K562 (cell line): ENCODE measurements at regions not wholly inside any gene's neighbourhood (a gene's known extent, or its start where the extent isn't known, plus 50 kb on each side); places are given as distances from the start of the nearest gene placed in this dataset.

Experiments used
- ATAC-seq: fragments of 200-7000 bp; cut with Tn5 transposase; 3 replicates; pipeline ENCODE4 v1.9.1; 2020; ENCODE audit warnings: moderate library complexity
- BruUV-seq: library from RNA; stranded (reverse); fragments of 400-500 nt; replicated peaks from 2 replicates; lab custom pipeline; 2021; lab: Mats Ljungman, UMichigan
- CTCF ChIA-PET: fragments of 300-600 bp; formaldehyde crosslinking; extraction: SDS; loops from one replicate; lab custom pipeline; 2021; ENCODE audit warnings: low intra/inter-chr PET ratio; lab: Yijun Ruan, JAX
- POLR2A ChIA-PET: fragments of 300-600, 350-650 bp; sonication (Branson Sonifier 250); formaldehyde crosslinking; extraction: SDS; loops from one replicate; lab custom pipeline; 2021; ENCODE audit warnings: antibody characterized with exemption, inconsistent platforms; lab: Yijun Ruan, JAX
- DNase-seq, 4 experiments: peaks; one replicate each; pipeline versions ENCODE4 v3.0.0 to v3.0.0-alpha.2; 2011 to 2018; ENCODE audit warnings: low spot score in 3 of 4, mixed read lengths in 3 of 4; ENCODE audit errors: extremely low read depth in 1 of 4
- FAIRE-seq: peaks from 2 replicates; lab custom pipeline; 2011; peaks lifted over from hg19 to GRCh38; lab: Jason Lieb, UNC
- H2AFZ ChIP-seq: 2 replicates; pipeline ENCODE4 v1.6.0; 2011; ENCODE audit warnings: low read depth, low read length, control low read depth, inconsistent platforms
- H3K27ac ChIP-seq: fragments of 200-600 bp; 3 replicates; pipeline ENCODE4 v1.8.0; 2011; ENCODE audit warnings: low read depth, mild to moderate bottlenecking, control low read depth, inconsistent platforms, low read length, moderate library complexity, mixed read lengths; ENCODE audit errors: extremely low read depth
- H3K27me3 ChIP-seq, 2 experiments: fragments of 300-600 bp in 1 of 2; 2 replicates in 1 of 2; 3 replicates in 1 of 2; pipeline versions ENCODE4 v1.6.0 to v1.8.0; 2011; ENCODE audit warnings: inconsistent platforms in 2 of 2, low read length in 2 of 2, mild to moderate bottlenecking in 1 of 2, mixed read lengths in 1 of 2, moderate library complexity in 1 of 2; ENCODE audit not compliant: control insufficient read depth in 2 of 2, insufficient read depth in 2 of 2
- H3K36me3 ChIP-seq: fragments of 300-600 bp; 3 replicates; pipeline ENCODE4 v1.8.0; 2011; ENCODE audit warnings: mild to moderate bottlenecking, low read length, inconsistent platforms; ENCODE audit not compliant: control insufficient read depth, insufficient read depth
- H3K4me1 ChIP-seq, 2 experiments: fragments of 200-600 bp in 1 of 2; replicated peaks in 1 of 2; 2 replicates in 1 of 2; 3 replicates in 1 of 2; pipeline versions ENCODE4 v1.5.1 to v1.8.0; 2011; ENCODE audit warnings: inconsistent platforms in 2 of 2, low read length in 2 of 2, mild to moderate bottlenecking in 1 of 2, mixed read lengths in 1 of 2, moderate library complexity in 1 of 2; ENCODE audit not compliant: control insufficient read depth in 2 of 2, insufficient read depth in 2 of 2
- H3K4me2 ChIP-seq: 2 replicates; pipeline ENCODE4 v1.6.1; 2011; ENCODE audit warnings: low read length, control low read depth, inconsistent platforms, mixed read lengths; ENCODE audit not compliant: insufficient read depth
- H3K4me3 ChIP-seq: fragments of 200-600 bp; sonication (generic), shearing (Covaris generic); 2 replicates; pipeline ENCODE4 v1.5.1; 2016; ENCODE audit warnings: control low read depth, inconsistent platforms
- H3K79me2 ChIP-seq: fragments of 200-600 bp; 3 replicates; pipeline ENCODE4 v1.8.0; 2011; ENCODE audit warnings: low read length, inconsistent platforms; ENCODE audit not compliant: control insufficient read depth, insufficient read depth
- H3K9ac ChIP-seq, 2 experiments: 2 replicates each; pipeline versions ENCODE4 v1.6.0 to v1.6.1; 2011; ENCODE audit warnings: low read depth in 2 of 2, low read length in 2 of 2, control low read depth in 1 of 2, inconsistent platforms in 1 of 2, mild to moderate bottlenecking in 1 of 2, mixed read lengths in 1 of 2; ENCODE audit not compliant: insufficient read depth in 1 of 2
- H3K9me1 ChIP-seq: one replicate; pipeline ENCODE4 v1.6.0; 2011; ENCODE audit warnings: inconsistent platforms, mild to moderate bottlenecking, low read length, moderate library complexity; ENCODE audit not compliant: control insufficient read depth, insufficient read depth
- H3K9me3 ChIP-seq: replicated peaks from 2 replicates; pipeline ENCODE4 v1.5.1; 2011; ENCODE audit warnings: low read depth, low read length, inconsistent platforms; ENCODE audit not compliant: control insufficient read depth, insufficient read depth
- H4K20me1 ChIP-seq: replicated peaks from 2 replicates; pipeline ENCODE4 v1.6.1; 2011; ENCODE audit warnings: low read length, inconsistent platforms, mixed read lengths; ENCODE audit not compliant: control insufficient read depth, insufficient read depth
- MEF2A ChIP-seq: IDR thresholded peaks from 2 replicates; pipeline ENCODE4 v1.6.1; 2011; ENCODE audit warnings: low read depth, mild to moderate bottlenecking, low read length, moderate library complexity; ENCODE audit not compliant: control insufficient read depth
- TFE3 ChIP-seq: fragments of 450-650 bp; formaldehyde crosslinking; IDR thresholded peaks from 2 replicates; pipeline ENCODE4 v1.4.0; 2020; ENCODE audit warnings: mild to moderate bottlenecking, mixed read lengths
- XRCC5 ChIP-seq: fragments of 200-400 bp; formaldehyde crosslinking; IDR thresholded peaks from 2 replicates; pipeline ENCODE4 v1.6.1; 2017; ENCODE audit warnings: low read depth, mild to moderate bottlenecking, low read length
- WGBS: fragments of 100-300 bp; shearing (Covaris generic); methylation state at CpG from one replicate; pipeline ENCODE4 v1.1.6; 2016; ENCODE audit warnings: low coverage, mixed read lengths; ENCODE audit not compliant: insufficient coverage; ENCODE audit errors: missing lambda C conversion rate; 5-methylcytosine and 5-hydroxymethylcytosine counted together
- in situ Hi-C: fragments of 300-500 bp; cut with MboI; formaldehyde crosslinking; loops from 4 replicates; pipeline ENCODE4 v1.15.0; 2018; ENCODE audit warnings: inconsistent platforms, mixed read lengths
- intact Hi-C: fragments of 100-400 bp; cut with micrococcal nuclease; formaldehyde crosslinking; loops from 2 replicates; pipeline ENCODE4 v1.14.2; 2022
- TF ChIP-seq, protein P1 (sequence below): fragments of 250-450 bp; sonication (Bioruptor Pico); IDR thresholded peaks from 2 replicates; pipeline ENCODE4 v1.9.0; 2021; ENCODE audit warnings: mild to moderate bottlenecking, inconsistent platforms
- TF ChIP-seq, protein P2 (sequence below), 2 experiments: fragments of 450-650 bp in 1 of 2; sonication (generic) in 1 of 2; formaldehyde crosslinking in 1 of 2; IDR thresholded peaks; 2 replicates each; pipeline versions ENCODE4 v1.7.1 to v1.9.0; 2016 to 2022; ENCODE audit warnings: inconsistent platforms in 1 of 2, mild to moderate bottlenecking in 1 of 2, missing genetic modification reagents in 1 of 2
- TF ChIP-seq, protein P3 (sequence below): fragments of 450-650 bp; IDR thresholded peaks from 2 replicates; pipeline ENCODE4 v1.6.1; 2016; ENCODE audit warnings: antibody characterized with exemption

DNA sequence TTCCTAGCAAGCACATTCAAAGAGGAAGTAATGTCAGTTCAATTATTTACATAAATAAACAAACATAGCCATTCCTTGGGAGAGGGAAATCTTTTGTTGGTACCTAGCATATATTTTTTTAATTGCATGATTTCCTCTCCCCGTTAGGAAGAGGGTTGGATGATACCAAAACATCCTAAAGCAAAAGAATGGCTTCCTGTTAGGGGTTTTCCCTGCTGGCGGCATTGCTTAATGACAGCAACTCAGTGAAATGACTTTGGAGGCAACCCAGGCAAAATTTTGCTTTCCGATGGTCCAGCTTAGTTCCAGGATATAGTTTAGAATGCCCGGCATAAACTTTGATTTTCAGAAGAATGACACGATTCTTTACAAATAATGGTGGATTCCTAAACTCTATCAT is 73.2 kb downstream of the MAT2B start:
- 2% methylated on average over 5 of the region's 5 CpGs for WGBS
- TF ChIP-seq, protein P1, sequence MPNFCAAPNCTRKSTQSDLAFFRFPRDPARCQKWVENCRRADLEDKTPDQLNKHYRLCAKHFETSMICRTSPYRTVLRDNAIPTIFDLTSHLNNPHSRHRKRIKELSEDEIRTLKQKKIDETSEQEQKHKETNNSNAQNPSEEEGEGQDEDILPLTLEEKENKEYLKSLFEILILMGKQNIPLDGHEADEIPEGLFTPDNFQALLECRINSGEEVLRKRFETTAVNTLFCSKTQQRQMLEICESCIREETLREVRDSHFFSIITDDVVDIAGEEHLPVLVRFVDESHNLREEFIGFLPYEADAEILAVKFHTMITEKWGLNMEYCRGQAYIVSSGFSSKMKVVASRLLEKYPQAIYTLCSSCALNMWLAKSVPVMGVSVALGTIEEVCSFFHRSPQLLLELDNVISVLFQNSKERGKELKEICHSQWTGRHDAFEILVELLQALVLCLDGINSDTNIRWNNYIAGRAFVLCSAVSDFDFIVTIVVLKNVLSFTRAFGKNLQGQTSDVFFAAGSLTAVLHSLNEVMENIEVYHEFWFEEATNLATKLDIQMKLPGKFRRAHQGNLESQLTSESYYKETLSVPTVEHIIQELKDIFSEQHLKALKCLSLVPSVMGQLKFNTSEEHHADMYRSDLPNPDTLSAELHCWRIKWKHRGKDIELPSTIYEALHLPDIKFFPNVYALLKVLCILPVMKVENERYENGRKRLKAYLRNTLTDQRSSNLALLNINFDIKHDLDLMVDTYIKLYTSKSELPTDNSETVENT (CRISPR knock-in tag), result no peak
- TF ChIP-seq XRCC5, result no peak
- TF ChIP-seq, protein P2, sequence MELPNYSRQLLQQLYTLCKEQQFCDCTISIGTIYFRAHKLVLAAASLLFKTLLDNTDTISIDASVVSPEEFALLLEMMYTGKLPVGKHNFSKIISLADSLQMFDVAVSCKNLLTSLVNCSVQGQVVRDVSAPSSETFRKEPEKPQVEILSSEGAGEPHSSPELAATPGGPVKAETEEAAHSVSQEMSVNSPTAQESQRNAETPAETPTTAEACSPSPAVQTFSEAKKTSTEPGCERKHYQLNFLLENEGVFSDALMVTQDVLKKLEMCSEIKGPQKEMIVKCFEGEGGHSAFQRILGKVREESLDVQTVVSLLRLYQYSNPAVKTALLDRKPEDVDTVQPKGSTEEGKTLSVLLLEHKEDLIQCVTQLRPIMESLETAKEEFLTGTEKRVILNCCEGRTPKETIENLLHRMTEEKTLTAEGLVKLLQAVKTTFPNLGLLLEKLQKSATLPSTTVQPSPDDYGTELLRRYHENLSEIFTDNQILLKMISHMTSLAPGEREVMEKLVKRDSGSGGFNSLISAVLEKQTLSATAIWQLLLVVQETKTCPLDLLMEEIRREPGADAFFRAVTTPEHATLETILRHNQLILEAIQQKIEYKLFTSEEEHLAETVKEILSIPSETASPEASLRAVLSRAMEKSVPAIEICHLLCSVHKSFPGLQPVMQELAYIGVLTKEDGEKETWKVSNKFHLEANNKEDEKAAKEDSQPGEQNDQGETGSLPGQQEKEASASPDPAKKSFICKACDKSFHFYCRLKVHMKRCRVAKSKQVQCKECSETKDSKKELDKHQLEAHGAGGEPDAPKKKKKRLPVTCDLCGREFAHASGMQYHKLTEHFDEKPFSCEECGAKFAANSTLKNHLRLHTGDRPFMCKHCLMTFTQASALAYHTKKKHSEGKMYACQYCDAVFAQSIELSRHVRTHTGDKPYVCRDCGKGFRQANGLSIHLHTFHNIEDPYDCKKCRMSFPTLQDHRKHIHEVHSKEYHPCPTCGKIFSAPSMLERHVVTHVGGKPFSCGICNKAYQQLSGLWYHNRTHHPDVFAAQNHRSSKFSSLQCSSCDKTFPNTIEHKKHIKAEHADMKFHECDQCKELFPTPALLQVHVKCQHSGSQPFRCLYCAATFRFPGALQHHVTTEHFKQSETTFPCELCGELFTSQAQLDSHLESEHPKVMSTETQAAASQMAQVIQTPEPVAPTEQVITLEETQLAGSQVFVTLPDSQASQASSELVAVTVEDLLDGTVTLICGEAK (IDR thresholded peaks at IDR 0.05), result no peak
- TF ChIP-seq, protein P2 (CRISPR knock-in tag; IDR thresholded peaks at IDR 0.05), result no peak
- no peak for TF ChIP-seq MEF2A
- TF ChIP-seq, protein P3, sequence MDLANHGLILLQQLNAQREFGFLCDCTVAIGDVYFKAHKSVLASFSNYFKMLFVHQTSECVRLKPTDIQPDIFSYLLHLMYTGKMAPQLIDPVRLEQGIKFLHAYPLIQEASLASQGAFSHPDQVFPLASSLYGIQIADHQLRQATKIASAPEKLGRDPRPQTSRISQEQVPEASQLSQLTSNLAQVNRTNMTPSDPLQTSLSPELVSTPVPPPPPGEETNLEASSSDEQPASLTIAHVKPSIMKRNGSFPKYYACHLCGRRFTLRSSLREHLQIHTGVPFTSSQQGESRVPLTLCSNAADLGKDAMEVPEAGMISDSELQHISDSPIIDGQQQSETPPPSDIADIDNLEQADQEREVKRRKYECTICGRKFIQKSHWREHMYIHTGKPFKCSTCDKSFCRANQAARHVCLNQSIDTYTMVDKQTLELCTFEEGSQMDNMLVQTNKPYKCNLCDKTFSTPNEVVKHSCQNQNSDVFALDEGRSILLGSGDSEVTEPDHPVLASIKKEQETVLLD, result no peak
- no peak for TF ChIP-seq TFE3 (CRISPR knock-in tag)
- H3K4me2 ChIP-seq, result no peak overlapping the region
- no peaks in the 10 kb centered on the region for H3K36me3 ChIP-seq
- in situ Hi-C loops, result no loop called here
- ChIA-PET CTCF (no interaction called here), POLR2A (interaction anchor here (0.6 to 1.4 kb wide), 2 partner anchors 12 to 61 kb away, joined by 3 read pairs; no protein-coding TSS in a partner anchor)
- H3K79me2 ChIP-seq, result no peaks in the 10 kb centered on the region
- no peak overlapping the region for H3K27ac ChIP-seq
- DNase-seq, result no peak
- H3K9me3 ChIP-seq, result no peaks in the 10 kb centered on the region
- no peaks in the 10 kb centered on the region for H3K4me1 ChIP-seq
- FAIRE-seq, result no peak
- no peaks in the 10 kb centered on the region for H4K20me1 ChIP-seq
- intact Hi-C loops, result no loop called here
- H3K9ac ChIP-seq, result no peak overlapping the region
- H2AFZ ChIP-seq, result no peak overlapping the region
- H3K27me3 ChIP-seq, result no peaks in the 10 kb centered on the region
- no peaks in the 10 kb centered on the region for H3K9me1 ChIP-seq
- BruUV-seq, result no TSS peak
- H3K4me3 ChIP-seq, result no peak overlapping the region
- ATAC-seq, result no peak
